Natural killer cell (primary cell): ENCODE measurements at regions not wholly inside any gene's neighbourhood (a gene's known extent, or its start where the extent isn't known, plus 50 kb on each side); places are given as distances from the start of the nearest gene placed in this dataset.

Experiments
- ATAC-seq, 3 donors: fragments of 150-1000 bp in 2 of 3; fragments of 200-7000 bp in 1 of 3; cut with Tn5 transposase; 1 replicate in 1 of 3; 2 replicates in 2 of 3; pipeline ENCODE4 v1.10.0; 2021; ENCODE audit warnings: mild to moderate bottlenecking in 2 of 3, moderate library complexity in 2 of 3
- DNase-seq, 2 donors: peaks; one replicate each; pipeline versions ENCODE4 v3.0.0 to v3.0.0-alpha.2; 2013 to 2021; ENCODE audit warnings: mixed read lengths in 1 of 2
- H3K27ac ChIP-seq: one replicate; pipeline ENCODE4 v1.5.1; 2013; ENCODE audit warnings: mild to moderate bottlenecking, low read length
- H3K27me3 ChIP-seq: one replicate; pipeline ENCODE4 v1.6.1; 2013; ENCODE audit warnings: low read length; ENCODE audit not compliant: control insufficient read depth, insufficient read depth
- H3K36me3 ChIP-seq: one replicate; pipeline ENCODE4 v1.6.1; 2013; ENCODE audit warnings: low read length; ENCODE audit not compliant: control insufficient read depth, insufficient read depth
- H3K4me1 ChIP-seq: one replicate; pipeline ENCODE4 v1.6.1; 2013; ENCODE audit warnings: low read length; ENCODE audit not compliant: control insufficient read depth, insufficient read depth
- H3K4me3 ChIP-seq: one replicate; pipeline ENCODE4 v1.5.1; 2013; ENCODE audit warnings: low read length
- H3K9me3 ChIP-seq: one replicate; pipeline ENCODE4 v1.6.1; 2013; ENCODE audit warnings: low read length; ENCODE audit not compliant: control insufficient read depth, insufficient read depth
- H3K27ac Mint-ChIP-seq, 2 donors: one replicate each; pipeline ENCODE4 v1.8.0; 2022; ENCODE audit warnings: mild to moderate bottlenecking in 2 of 2, mixed read lengths in 2 of 2, moderate library complexity in 1 of 2
- H3K27me3 Mint-ChIP-seq, 2 donors: one replicate each; pipeline ENCODE4 v1.8.0; 2022; ENCODE audit warnings: low read depth in 2 of 2, mixed read lengths in 2 of 2
- H3K36me3 Mint-ChIP-seq: one replicate; pipeline ENCODE4 v1.8.0; 2022; ENCODE audit warnings: mixed read lengths
- H3K4me1 Mint-ChIP-seq, 2 donors: one replicate each; pipeline ENCODE4 v1.8.0; 2022; ENCODE audit warnings: mixed read lengths in 2 of 2
- H3K4me3 Mint-ChIP-seq: one replicate; pipeline ENCODE4 v1.8.0; 2022; ENCODE audit warnings: mild to moderate bottlenecking, moderate library complexity, mixed read lengths
- H3K9me3 Mint-ChIP-seq, 2 donors: one replicate each; pipeline ENCODE4 v1.8.0; 2022; ENCODE audit warnings: mixed read lengths in 2 of 2
- WGBS: methylation state at CpG from one replicate; pipeline ENCODE4 v1.1.7; 2013; ENCODE audit warnings: missing lambda C conversion rate; ENCODE audit not compliant: insufficient coverage; 5-methylcytosine and 5-hydroxymethylcytosine counted together
- intact Hi-C: fragments of 100-400 bp; cut with micrococcal nuclease; formaldehyde crosslinking; loops from one replicate; pipeline ENCODE4 v1.14.2; 2022
- TF ChIP-seq, protein P1 (sequence below): fragments of 200-600 bp; IDR thresholded peaks from one replicate; pipeline ENCODE4 v1.8.0; 2022; ENCODE audit warnings: antibody characterized with exemption

- Mint-ChIP-seq H3K27me3 (no peaks in the 10 kb centered on the region), H3K4me3 (no peak overlapping the region), H3K27ac (no peak overlapping the region), H3K4me1 (no peaks in the 10 kb centered on the region), H3K9me3 (peaks cover 2 to 6% of the 10 kb centered on the region in 2 donors), H3K36me3 (no peaks in the 10 kb centered on the region)
- 58% methylated on average over 4 of the region's 5 CpGs for WGBS
- Histone ChIP-seq H3K4me1 (no peaks in the 10 kb centered on the region), H3K36me3 (no peaks in the 10 kb centered on the region), H3K27ac (no peak overlapping the region), H3K27me3 (no peaks in the 10 kb centered on the region), H3K4me3 (no peak overlapping the region), H3K9me3 (no peaks in the 10 kb centered on the region)
- no peak for DNase-seq
- intact Hi-C loops: no loop called here
- TF ChIP-seq, protein P1, sequence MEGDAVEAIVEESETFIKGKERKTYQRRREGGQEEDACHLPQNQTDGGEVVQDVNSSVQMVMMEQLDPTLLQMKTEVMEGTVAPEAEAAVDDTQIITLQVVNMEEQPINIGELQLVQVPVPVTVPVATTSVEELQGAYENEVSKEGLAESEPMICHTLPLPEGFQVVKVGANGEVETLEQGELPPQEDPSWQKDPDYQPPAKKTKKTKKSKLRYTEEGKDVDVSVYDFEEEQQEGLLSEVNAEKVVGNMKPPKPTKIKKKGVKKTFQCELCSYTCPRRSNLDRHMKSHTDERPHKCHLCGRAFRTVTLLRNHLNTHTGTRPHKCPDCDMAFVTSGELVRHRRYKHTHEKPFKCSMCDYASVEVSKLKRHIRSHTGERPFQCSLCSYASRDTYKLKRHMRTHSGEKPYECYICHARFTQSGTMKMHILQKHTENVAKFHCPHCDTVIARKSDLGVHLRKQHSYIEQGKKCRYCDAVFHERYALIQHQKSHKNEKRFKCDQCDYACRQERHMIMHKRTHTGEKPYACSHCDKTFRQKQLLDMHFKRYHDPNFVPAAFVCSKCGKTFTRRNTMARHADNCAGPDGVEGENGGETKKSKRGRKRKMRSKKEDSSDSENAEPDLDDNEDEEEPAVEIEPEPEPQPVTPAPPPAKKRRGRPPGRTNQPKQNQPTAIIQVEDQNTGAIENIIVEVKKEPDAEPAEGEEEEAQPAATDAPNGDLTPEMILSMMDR: no peak
- ATAC-seq: no peak
Measured at GRCh38 chr3:7867587-7867986, 634.0 kb upstream of the LMCD1 start.

GRCh38 chr3:7871003-7871560 lies 630.5 kb upstream of the LMCD1 start:
- no peaks in the 10 kb centered on the region for H3K9me3 ChIP-seq
- H3K27me3 ChIP-seq: no peaks in the 10 kb centered on the region
- peaks cover 0 to 7% of the 10 kb centered on the region in 2 donors for H3K9me3 Mint-ChIP-seq
- no peak overlapping the region for H3K4me3 Mint-ChIP-seq
- no peaks in the 10 kb centered on the region for H3K4me1 ChIP-seq
- H3K27ac Mint-ChIP-seq: no peak overlapping the region
- no peaks in the 10 kb centered on the region for H3K27me3 Mint-ChIP-seq
- 67% methylated on average over 1 of the region's 1 CpG for WGBS
- ATAC-seq (no peak), DNase-seq (no peak)
- intact Hi-C loops: no loop called here
- no peaks in the 10 kb centered on the region for H3K36me3 ChIP-seq
- no peak overlapping the region for H3K4me3 ChIP-seq
- no peak overlapping the region for H3K27ac ChIP-seq
- H3K36me3 Mint-ChIP-seq: no peaks in the 10 kb centered on the region
- no peaks in the 10 kb centered on the region for H3K4me1 Mint-ChIP-seq
- TF ChIP-seq, protein P1: no peak

GRCh38 chr3:7874116-7874515 lies 627.5 kb upstream of the LMCD1 start:
- H3K4me1 ChIP-seq: peaks cover 14% of the 10 kb centered on the region
- intact Hi-C loops: no loop called here
- no peaks in the 10 kb centered on the region for H3K9me3 ChIP-seq
- DNase-seq (no peak), ATAC-seq (no peak)
- H3K36me3 Mint-ChIP-seq: no peaks in the 10 kb centered on the region
- WGBS: no CpG with 5 or more reads among the region's 1 CpG
- H3K4me3 ChIP-seq: no peak overlapping the region
- H3K4me3 Mint-ChIP-seq: no peak overlapping the region
- H3K9me3 Mint-ChIP-seq: peaks cover 0 to 7% of the 10 kb centered on the region in 2 donors
- peaks cover 8 to 12% of the 10 kb centered on the region in 2 donors for H3K4me1 Mint-ChIP-seq
- H3K36me3 ChIP-seq: no peaks in the 10 kb centered on the region
- H3K27ac Mint-ChIP-seq: no peak overlapping the region
- H3K27me3 Mint-ChIP-seq: no peaks in the 10 kb centered on the region
- H3K27me3 ChIP-seq: no peaks in the 10 kb centered on the region
- H3K27ac ChIP-seq: no peak overlapping the region
- TF ChIP-seq, protein P1: no peak

GRCh38 chr3:7875925-7876324 lies 625.7 kb upstream of the LMCD1 start:
- Mint-ChIP-seq H3K4me1 (peaks cover 8 to 12% of the 10 kb centered on the region in 2 donors), H3K27me3 (no peaks in the 10 kb centered on the region), H3K4me3 (no peak overlapping the region), H3K36me3 (no peaks in the 10 kb centered on the region), H3K27ac (no peak overlapping the region), H3K9me3 (peaks cover 0 to 3% of the 10 kb centered on the region in 2 donors)
- no peak for ATAC-seq
- Histone ChIP-seq H3K9me3 (no peaks in the 10 kb centered on the region), H3K4me3 (no peak overlapping the region), H3K27me3 (no peaks in the 10 kb centered on the region), H3K4me1 (peaks cover 14% of the 10 kb centered on the region), H3K27ac (no peak overlapping the region), H3K36me3 (no peaks in the 10 kb centered on the region)
- TF ChIP-seq, protein P1: no peak
- DNase-seq: no peak
- intact Hi-C loops: no loop called here
